ENCODE measurements at regions not wholly inside any gene's neighbourhood (a gene's known extent, or its start where the extent isn't known, plus 50 kb on each side); places are given as distances from the start of the nearest gene placed in this dataset.

DNA sequence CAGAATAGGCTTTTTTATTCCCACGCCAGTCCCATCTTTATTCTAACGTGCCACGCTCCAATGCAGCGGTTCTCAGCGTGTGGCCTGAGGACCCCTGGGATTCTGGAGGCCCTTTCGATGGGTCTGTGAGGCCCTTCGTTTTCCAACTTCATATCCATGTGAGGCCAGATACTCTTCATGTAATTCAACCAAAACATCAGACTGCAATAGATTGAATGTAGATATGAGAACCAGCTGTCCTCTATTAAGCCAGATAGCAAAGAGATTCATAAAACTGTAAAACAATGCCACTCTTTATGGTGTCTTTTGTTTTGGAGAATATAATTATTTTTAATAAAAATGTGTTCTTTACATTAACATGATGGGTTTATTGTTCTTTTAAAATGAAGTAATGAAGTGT is 53.2 kb upstream of the KMT2C start:
- TF ChIP-seq, protein P1, sequence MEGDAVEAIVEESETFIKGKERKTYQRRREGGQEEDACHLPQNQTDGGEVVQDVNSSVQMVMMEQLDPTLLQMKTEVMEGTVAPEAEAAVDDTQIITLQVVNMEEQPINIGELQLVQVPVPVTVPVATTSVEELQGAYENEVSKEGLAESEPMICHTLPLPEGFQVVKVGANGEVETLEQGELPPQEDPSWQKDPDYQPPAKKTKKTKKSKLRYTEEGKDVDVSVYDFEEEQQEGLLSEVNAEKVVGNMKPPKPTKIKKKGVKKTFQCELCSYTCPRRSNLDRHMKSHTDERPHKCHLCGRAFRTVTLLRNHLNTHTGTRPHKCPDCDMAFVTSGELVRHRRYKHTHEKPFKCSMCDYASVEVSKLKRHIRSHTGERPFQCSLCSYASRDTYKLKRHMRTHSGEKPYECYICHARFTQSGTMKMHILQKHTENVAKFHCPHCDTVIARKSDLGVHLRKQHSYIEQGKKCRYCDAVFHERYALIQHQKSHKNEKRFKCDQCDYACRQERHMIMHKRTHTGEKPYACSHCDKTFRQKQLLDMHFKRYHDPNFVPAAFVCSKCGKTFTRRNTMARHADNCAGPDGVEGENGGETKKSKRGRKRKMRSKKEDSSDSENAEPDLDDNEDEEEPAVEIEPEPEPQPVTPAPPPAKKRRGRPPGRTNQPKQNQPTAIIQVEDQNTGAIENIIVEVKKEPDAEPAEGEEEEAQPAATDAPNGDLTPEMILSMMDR (conservative IDR thresholded peaks at IDR 0.05): no peak
- TF ChIP-seq EZH2 (IDR thresholded peaks at IDR 0.05; ENCODE audit: low read depth): no peak
